Keratinocyte (primary cell): ENCODE measurements at regions not wholly inside any gene's neighbourhood (a gene's known extent, or its start where the extent isn't known, plus 50 kb on each side); places are given as distances from the start of the nearest gene placed in this dataset.

ENCODE experiments used
- DNase-seq: peaks from one replicate; pipeline ENCODE4 v3.0.0-alpha.2; 2011; ENCODE audit warnings: low read depth, missing footprints, low spot score
- FAIRE-seq: peaks from 2 replicates; lab custom pipeline; 2011; peaks lifted over from hg19 to GRCh38; lab: Jason Lieb, UNC
- H2AFZ ChIP-seq: 2 replicates; pipeline ENCODE4 v1.6.0; 2012; ENCODE audit warnings: low read length, control low read depth, inconsistent platforms; ENCODE audit not compliant: control insufficient read depth
- H3K27ac ChIP-seq: 2 replicates; pipeline ENCODE4 v1.5.1; 2011; ENCODE audit warnings: low read length; ENCODE audit not compliant: control insufficient read depth, insufficient read depth
- H3K27me3 ChIP-seq: 3 replicates; pipeline ENCODE4 v1.6.0; 2011; ENCODE audit warnings: low read length; ENCODE audit not compliant: control insufficient read depth, insufficient read depth; ENCODE audit errors: extremely low read depth
- H3K36me3 ChIP-seq, 2 experiments: 2 replicates in 1 of 2; 3 replicates in 1 of 2; pipeline ENCODE4 v1.5.1; 2011; ENCODE audit warnings: low read length in 2 of 2, mild to moderate bottlenecking in 1 of 2; ENCODE audit not compliant: control insufficient read depth in 2 of 2, insufficient read depth in 2 of 2; ENCODE audit errors: extremely low read depth in 1 of 2
- H3K4me1 ChIP-seq: 3 replicates; pipeline ENCODE4 v1.5.1; 2011; ENCODE audit warnings: low read length; ENCODE audit not compliant: control insufficient read depth, insufficient read depth; ENCODE audit errors: extremely low read depth
- H3K4me2 ChIP-seq: 3 replicates; pipeline ENCODE4 v1.6.0; 2011; ENCODE audit warnings: low read depth, low read length; ENCODE audit not compliant: control insufficient read depth, insufficient read depth; ENCODE audit errors: extremely low read depth
- H3K4me3 ChIP-seq, 3 experiments: fragments of 200-600 bp in 1 of 3; sonication (generic) in 1 of 3; 2 replicates in 2 of 3; 3 replicates in 1 of 3; pipeline ENCODE4 v1.5.1; 2011 to 2016; ENCODE audit warnings: low read length in 3 of 3, mild to moderate bottlenecking in 3 of 3, control low read depth in 2 of 3, inconsistent platforms in 1 of 3, low read depth in 1 of 3, mixed read lengths in 1 of 3, mixed run types in 1 of 3, moderate library complexity in 1 of 3; ENCODE audit not compliant: control insufficient read depth in 2 of 3, insufficient read depth in 2 of 3; ENCODE audit errors: extremely low read depth in 1 of 3
- H3K79me2 ChIP-seq: 2 replicates; pipeline ENCODE4 v1.6.0; 2012; ENCODE audit warnings: low read length; ENCODE audit not compliant: control insufficient read depth, insufficient read depth
- H3K9ac ChIP-seq: 3 replicates; pipeline ENCODE4 v1.6.0; 2011; ENCODE audit warnings: low read length; ENCODE audit not compliant: control insufficient read depth, insufficient read depth; ENCODE audit errors: extremely low read depth
- H3K9me1 ChIP-seq: 3 replicates; pipeline ENCODE4 v1.6.0; 2011; ENCODE audit warnings: low read length; ENCODE audit not compliant: control insufficient read depth, insufficient read depth; ENCODE audit errors: extremely low read depth
- H3K9me3 ChIP-seq: 2 replicates; pipeline ENCODE4 v1.5.1; 2012; ENCODE audit warnings: low read depth, low read length; ENCODE audit not compliant: control insufficient read depth
- H4K20me1 ChIP-seq: 3 replicates; pipeline ENCODE4 v1.6.0; 2011; ENCODE audit warnings: low read length; ENCODE audit not compliant: control insufficient read depth, insufficient read depth; ENCODE audit errors: extremely low read depth
- EZH2 ChIP-seq: IDR thresholded peaks from one replicate; pipeline ENCODE4 v1.6.1; 2012; ENCODE audit warnings: inconsistent platforms, mild to moderate bottlenecking, low read length, moderate library complexity
- dilution Hi-C: fragments of 300-500 bp; cut with MboI; formaldehyde crosslinking; loops from one replicate; pipeline ENCODE4 v1.7.0; 2020; ENCODE audit warnings: low sequenced_read_pairs; ENCODE audit not compliant: extremely low pct_ligation_motif_present
- TF ChIP-seq, protein P1 (sequence below), 3 experiments: IDR thresholded peaks in 1 of 3; conservative IDR thresholded peaks in 1 of 3; optimal IDR thresholded peaks in 1 of 3; 2 replicates in 2 of 3; 3 replicates in 1 of 3; pipeline versions ENCODE3 to v1.5.1; 2011; ENCODE audit warnings: low read length in 3 of 3, mild to moderate bottlenecking in 3 of 3, moderate library complexity in 2 of 3, control low read depth in 1 of 3, inconsistent platforms in 1 of 3; ENCODE audit not compliant: insufficient read depth in 2 of 3; ENCODE audit errors: extremely low read depth in 1 of 3

DNA sequence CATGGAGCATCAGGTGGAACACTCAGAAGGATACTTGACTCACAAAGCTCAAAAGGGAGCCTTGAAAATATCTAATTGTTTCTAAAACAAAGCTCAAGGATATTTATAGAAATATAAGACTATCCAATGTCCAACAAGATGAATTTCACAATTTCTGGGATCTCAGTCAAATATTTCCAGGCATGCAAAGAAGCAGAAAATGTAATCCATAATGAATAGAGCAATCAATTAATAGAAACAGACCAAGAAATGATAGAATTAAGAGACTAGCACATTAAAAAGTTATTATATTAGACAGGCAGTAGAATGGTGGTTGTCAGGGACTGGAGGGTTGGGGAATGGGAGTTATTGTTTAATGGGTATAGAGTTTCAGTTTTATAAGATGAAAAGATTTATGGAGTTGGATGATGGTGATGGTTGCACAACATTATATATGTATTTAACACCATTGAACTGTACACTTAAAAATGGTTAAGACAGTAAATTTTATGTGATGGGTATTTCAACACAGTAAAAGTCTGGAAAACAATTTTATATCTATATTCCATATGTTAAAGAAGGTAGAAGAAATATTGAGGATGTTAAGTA is 189.9 kb upstream of the PIEZO2 start:
- Histone ChIP-seq H4K20me1 (no peaks in the 10 kb centered on the region), H3K79me2 (no peaks in the 10 kb centered on the region), H3K4me1 (no peaks in the 10 kb centered on the region), H3K4me2 (no peak overlapping the region), H3K36me3 (no peaks in the 10 kb centered on the region), H3K4me3 (no peak overlapping the region), H3K9me3 (no peaks in the 10 kb centered on the region), H3K27ac (no peak overlapping the region), H3K27me3 (no peaks in the 10 kb centered on the region), H3K9me1 (no peaks in the 10 kb centered on the region), H3K9ac (no peak overlapping the region), H2AFZ (no peak overlapping the region)
- dilution Hi-C loops = no loop called here
- DNase-seq (no peak), FAIRE-seq (no peak)
- no peak for TF ChIP-seq EZH2
- TF ChIP-seq, protein P1, sequence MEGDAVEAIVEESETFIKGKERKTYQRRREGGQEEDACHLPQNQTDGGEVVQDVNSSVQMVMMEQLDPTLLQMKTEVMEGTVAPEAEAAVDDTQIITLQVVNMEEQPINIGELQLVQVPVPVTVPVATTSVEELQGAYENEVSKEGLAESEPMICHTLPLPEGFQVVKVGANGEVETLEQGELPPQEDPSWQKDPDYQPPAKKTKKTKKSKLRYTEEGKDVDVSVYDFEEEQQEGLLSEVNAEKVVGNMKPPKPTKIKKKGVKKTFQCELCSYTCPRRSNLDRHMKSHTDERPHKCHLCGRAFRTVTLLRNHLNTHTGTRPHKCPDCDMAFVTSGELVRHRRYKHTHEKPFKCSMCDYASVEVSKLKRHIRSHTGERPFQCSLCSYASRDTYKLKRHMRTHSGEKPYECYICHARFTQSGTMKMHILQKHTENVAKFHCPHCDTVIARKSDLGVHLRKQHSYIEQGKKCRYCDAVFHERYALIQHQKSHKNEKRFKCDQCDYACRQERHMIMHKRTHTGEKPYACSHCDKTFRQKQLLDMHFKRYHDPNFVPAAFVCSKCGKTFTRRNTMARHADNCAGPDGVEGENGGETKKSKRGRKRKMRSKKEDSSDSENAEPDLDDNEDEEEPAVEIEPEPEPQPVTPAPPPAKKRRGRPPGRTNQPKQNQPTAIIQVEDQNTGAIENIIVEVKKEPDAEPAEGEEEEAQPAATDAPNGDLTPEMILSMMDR (optimal IDR thresholded peaks at IDR 0.05 in 1 of 3, IDR thresholded peaks at IDR 0.05 in 1 of 3, conservative IDR thresholded peaks at IDR 0.05 in 1 of 3; ENCODE audit: extremely low read depth in 1 of 3, insufficient read depth in 2 of 3, low read length in 3 of 3) = no peak

GRCh38 chr18:11336241-11336640 is 186.9 kb upstream of the PIEZO2 start:
- Histone ChIP-seq H3K27me3 (no peaks in the 10 kb centered on the region), H3K9me1 (no peaks in the 10 kb centered on the region), H3K79me2 (no peaks in the 10 kb centered on the region), H3K4me3 (no peak overlapping the region), H3K36me3 (no peaks in the 10 kb centered on the region), H3K4me2 (no peak overlapping the region), H3K9ac (no peak overlapping the region), H3K4me1 (no peaks in the 10 kb centered on the region), H4K20me1 (no peaks in the 10 kb centered on the region), H2AFZ (no peak overlapping the region), H3K9me3 (no peaks in the 10 kb centered on the region), H3K27ac (no peak overlapping the region)
- no peak for DNase-seq
- no peak for FAIRE-seq
- dilution Hi-C loops = no loop called here
- TF ChIP-seq, protein P1 (optimal IDR thresholded peaks at IDR 0.05 in 1 of 3, IDR thresholded peaks at IDR 0.05 in 1 of 3, conservative IDR thresholded peaks at IDR 0.05 in 1 of 3; ENCODE audit: extremely low read depth in 1 of 3, insufficient read depth in 2 of 3, low read length in 3 of 3) = no peak
- no peak for TF ChIP-seq EZH2
